ENCODE measurements at regions not wholly inside any gene's neighbourhood (a gene's known extent, or its start where the extent isn't known, plus 50 kb on each side); places are given as distances from the start of the nearest gene placed in this dataset.
"Not testable (repeated sequence)": the region's sequence is repeated elsewhere in the genome, so short reads cannot be mapped to it uniquely, and the experiment has no call there.

DNA sequence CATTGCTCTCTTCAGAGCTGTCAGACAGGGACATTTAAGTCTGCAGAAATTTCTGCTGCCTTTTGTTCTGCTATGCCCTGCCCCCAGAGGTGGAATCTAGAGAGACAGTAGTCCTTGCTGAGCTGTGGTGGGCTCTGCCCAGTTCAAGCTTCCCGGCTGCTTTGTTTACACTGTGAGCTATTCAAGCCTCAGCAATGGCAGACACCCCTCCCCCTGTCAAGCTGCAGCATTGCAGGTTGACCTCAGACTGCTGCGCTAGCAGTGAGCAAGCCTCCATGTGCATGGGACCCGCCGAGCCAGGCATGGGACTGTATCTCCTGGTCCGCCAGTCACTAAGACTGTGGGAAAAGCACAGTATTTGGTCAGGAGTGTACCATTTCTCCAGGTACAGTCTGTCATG, 53.6 kb upstream of the MAPK10 start:
- DNase-seq, H3K4me1 Mint-ChIP-seq, ATAC-seq, H3K27me3 Mint-ChIP-seq, H3K4me3 Mint-ChIP-seq, H3K27ac Mint-ChIP-seq: not testable (repeated sequence)
- peaks cover 13 to 37% of the 10 kb centered on the region in 2 donors for H3K9me3 Mint-ChIP-seq

DNA sequence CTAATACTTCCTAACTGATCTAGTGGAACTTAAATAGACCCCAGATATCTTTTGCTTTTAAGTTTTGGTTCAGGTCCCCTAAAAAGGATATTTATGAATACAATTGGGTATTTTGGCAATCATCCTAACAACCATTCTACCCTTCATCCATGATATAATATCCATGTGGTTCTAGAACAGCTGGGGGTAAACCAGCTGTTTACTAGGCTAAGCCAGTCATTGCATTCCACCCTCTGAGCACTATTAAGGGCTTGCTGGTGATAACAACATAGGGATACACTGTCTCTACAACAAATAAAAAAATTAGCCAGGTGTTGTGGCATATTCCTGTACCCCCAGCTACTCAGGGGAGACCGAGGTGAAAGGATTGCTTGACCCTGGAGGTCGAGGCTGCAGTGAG, 54.8 kb upstream of the MAPK10 start:
- Mint-ChIP-seq H3K9me3 (peaks cover 11 to 37% of the 10 kb centered on the region in 2 donors), H3K4me1 (no peaks in the 10 kb centered on the region), H3K4me3 (no peak overlapping the region), H3K27ac (peak overlapping the region in 1 of 2 donors; percentile 64), H3K27me3 (peaks cover 7% of the 10 kb centered on the region)
- no peak for ATAC-seq
- no peak for DNase-seq

DNA sequence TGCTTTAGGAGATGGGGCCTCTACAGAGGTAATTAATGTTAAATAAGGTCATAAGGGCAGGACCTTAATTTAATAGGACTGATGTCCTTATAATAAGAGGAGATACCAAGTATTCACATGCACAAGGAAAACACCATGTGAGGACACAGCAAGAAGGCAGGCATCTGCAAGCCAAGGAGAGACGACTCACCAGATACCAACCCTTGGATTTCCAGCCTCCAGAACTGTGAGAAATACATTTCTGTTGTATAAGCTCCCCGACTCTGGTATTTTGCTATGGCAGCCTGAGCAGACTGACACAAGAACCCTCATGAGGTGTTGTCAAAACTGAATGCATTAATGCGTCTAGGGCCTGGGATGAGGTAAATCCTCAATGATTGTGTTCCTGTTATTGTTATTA, 56.2 kb upstream of the MAPK10 start:
- Mint-ChIP-seq H3K9me3 (peaks cover 11 to 31% of the 10 kb centered on the region in 2 donors), H3K27ac (no peak overlapping the region), H3K27me3 (peaks cover 7% of the 10 kb centered on the region), H3K4me1 (no peaks in the 10 kb centered on the region), H3K4me3 (no peak overlapping the region)
- ATAC-seq (no peak), DNase-seq (no peak)

DNA sequence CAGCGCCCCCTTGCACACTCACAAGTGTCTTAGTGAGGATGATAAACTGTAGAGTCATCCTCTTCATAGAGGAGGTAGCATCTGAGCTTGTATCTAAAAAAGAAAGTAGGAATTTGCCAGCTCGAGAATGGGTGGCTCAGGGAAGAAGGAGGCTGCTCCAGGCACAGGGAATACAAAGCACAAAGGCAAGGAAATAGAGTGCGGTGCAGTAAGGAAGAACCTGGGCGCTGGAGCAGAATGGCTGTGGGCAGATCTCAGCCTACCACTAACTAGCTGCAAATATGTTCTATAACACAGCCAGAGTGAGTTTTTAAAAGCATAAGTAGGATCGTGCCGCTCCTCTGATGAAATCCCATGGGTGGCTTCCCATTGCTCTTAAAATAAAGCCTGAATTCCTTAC, 61.6 kb upstream of the MAPK10 start:
- Mint-ChIP-seq H3K9me3 (no peaks in the 10 kb centered on the region), H3K27me3 (no peaks in the 10 kb centered on the region), H3K4me1 (no peaks in the 10 kb centered on the region), H3K27ac (no peak overlapping the region), H3K4me3 (no peak overlapping the region)
- no peak for DNase-seq
- no peak for ATAC-seq

DNA sequence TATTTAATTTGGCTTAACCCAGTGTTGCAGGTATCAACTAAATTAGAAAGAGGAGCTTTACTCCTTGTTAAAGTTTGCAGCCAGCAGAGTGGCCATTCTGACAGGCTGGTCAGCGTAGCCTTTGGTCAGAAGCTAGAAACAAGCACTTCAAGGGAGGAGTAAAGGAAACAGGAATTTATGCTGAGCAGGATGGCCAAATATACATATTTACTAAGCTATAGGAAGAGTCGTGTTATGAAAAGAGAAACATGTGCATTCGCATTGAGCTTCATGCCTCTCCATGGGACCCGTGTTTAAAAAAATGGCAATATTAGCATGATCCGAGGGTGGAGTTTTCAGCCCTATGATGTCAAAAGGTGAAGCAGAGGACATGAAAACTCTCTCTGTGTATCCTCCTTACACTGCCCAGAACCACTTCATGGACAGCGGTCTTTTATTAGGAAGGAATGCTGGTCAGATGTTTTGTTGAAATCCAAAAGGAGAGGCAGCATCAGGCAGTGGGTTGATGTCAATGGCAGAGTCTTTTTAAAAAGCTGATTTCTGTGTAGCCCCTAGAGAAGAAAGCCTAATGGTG, 71.8 kb upstream of the MAPK10 start:
- no peaks in the 10 kb centered on the region for H3K4me1 Mint-ChIP-seq
- H3K9me3 Mint-ChIP-seq, result peaks cover 0 to 4% of the 10 kb centered on the region in 2 donors
- no peaks in the 10 kb centered on the region for H3K27me3 Mint-ChIP-seq
- no peak overlapping the region for H3K4me3 Mint-ChIP-seq
- DNase-seq (no peak), ATAC-seq (no peak)
- H3K27ac Mint-ChIP-seq, result no peak overlapping the region

DNA sequence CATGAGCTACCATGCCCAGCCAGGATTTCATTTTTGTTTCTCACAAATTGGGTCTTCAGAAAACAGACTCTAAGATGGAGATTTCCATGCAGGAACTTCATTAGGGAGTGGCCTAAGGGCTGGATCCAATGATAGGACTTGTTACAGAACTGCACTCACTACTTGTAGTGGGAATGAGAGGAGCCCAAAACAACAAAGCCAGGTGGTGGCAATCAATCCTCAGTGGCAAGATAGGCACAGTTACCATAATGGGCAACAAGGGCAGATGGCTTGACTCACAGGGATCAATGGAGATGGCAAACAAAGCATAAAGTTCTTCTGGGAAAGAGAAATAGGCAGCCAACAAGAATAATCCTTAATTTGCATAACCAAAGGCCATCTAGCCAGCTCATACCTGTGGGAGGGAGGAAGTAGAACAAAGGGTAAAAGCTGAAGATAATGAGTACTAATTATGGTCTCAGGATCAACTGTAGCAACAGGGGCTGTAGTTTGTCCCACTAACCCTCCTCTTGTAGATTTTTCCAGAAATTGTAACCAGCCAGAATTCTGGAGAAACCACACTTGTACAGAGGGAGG, 72.8 kb upstream of the MAPK10 start:
- no peak for ATAC-seq
- Mint-ChIP-seq H3K4me3 (no peak overlapping the region), H3K4me1 (no peaks in the 10 kb centered on the region), H3K9me3 (no peaks in the 10 kb centered on the region), H3K27ac (no peak overlapping the region), H3K27me3 (no peaks in the 10 kb centered on the region)
- no peak for DNase-seq

DNA sequence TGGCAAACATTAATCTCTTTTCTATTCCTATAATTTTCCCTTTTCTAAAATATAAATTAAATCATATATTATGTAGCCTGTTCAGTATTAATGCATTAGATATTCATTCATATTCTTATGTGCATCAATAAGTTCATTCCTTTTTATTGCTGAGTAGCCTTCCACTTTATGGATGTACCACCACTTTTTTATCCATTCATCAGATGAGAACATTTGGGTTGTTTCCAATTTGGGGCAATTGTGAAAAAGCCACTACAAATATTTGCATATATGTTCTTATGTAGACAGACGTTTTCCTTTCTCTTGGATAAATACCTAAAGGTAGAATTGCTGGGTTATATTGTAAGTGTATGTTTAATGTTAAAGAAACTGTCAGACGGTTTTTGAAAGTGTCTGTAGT, 79.4 kb upstream of the MAPK10 start:
- DNase-seq, result no peak
- ATAC-seq, result no peak
- H3K4me3 Mint-ChIP-seq, result no peak overlapping the region
- no peak overlapping the region for H3K27ac Mint-ChIP-seq
- peaks cover 6 to 7% of the 10 kb centered on the region in 2 donors for H3K9me3 Mint-ChIP-seq
- peaks cover 7% of the 10 kb centered on the region for H3K27me3 Mint-ChIP-seq
- H3K4me1 Mint-ChIP-seq, result no peaks in the 10 kb centered on the region

DNA sequence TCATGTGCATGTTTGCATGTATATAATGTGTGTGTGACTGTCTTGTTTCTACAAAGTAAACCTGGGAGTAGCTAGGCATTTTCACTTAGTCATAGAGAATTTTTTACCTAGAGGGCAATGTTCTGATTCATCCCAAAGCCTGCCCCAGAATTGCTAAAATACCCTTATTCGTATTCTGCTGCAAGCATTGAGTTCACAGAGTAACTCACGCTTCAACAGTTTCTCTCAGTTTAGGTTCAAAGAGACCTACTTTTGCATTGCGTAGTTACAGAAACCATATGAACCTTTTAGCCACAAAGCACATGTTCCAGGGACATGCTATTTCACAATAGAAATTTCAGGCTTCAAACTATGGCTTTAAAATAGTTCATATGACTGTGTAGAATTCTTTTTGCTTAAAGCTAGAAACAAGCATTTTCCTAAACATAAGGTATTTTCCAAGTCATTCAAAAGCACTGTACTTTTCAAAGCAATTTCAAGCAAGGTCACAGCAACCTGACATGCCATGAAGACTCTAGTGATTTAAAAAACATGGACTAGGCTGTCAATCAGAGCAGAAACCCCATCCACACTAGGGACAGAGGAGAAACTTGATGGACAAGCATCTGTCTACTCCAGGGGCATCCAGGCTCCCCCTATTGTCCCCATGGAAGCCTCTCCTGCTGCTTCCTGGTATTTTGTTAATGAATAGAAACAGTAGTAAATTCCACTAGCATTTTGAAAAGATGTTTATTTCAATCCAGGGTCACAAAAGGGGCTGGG, 81.5 kb upstream of the MAPK10 start:
- H3K4me3 Mint-ChIP-seq, result no peak overlapping the region
- no peak for ATAC-seq
- H3K27me3 Mint-ChIP-seq, result peaks cover 13% of the 10 kb centered on the region
- H3K27ac Mint-ChIP-seq, result no peak overlapping the region
- no peak for DNase-seq
- peaks cover 6 to 7% of the 10 kb centered on the region in 2 donors for H3K9me3 Mint-ChIP-seq
- H3K4me1 Mint-ChIP-seq, result no peaks in the 10 kb centered on the region

DNA sequence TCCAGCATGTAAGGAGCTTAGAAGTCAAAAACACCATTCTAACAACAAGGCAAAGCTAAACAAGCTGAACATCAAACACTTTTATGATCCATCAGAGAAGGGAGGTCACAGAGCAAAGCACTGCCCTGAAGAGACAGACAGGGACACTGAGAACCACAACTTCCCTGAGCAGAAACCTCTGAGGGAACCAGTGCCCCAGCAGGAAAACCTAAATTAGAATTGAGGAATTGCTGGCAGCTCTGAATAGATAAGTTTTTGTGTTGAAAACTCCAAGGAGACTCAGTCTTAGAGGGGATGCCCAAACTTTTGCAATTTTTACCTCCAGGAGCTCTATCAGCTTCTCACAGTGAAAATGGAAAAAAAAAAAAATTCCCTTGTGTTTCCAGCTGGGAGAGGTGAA, 83.0 kb upstream of the MAPK10 start:
- Mint-ChIP-seq H3K4me3 (no peak overlapping the region), H3K27me3 (peaks cover 13% of the 10 kb centered on the region), H3K9me3 (peaks cover 6 to 7% of the 10 kb centered on the region in 2 donors), H3K4me1 (no peaks in the 10 kb centered on the region), H3K27ac (no peak overlapping the region)
- ATAC-seq, result no peak
- no peak for DNase-seq

DNA sequence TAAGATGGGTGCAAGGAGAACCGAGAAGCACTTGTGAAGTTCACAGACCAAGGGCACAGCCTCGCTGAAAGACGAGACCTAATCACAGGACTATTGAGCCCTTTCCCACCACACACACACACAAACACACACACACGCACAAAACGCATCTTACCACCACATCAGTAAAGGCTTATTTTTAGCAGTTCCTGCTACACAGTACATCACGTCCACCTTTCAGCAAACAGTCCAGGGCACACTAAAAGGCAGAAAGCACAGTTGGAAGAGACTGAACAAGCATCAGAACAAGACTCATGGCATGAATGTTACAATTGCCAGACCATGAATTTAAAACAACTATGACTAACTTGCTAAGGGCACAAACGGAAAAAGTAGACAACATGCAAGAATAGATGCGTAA, 83.6 kb upstream of the MAPK10 start:
- ATAC-seq (no peak), DNase-seq (no peak)
- Mint-ChIP-seq H3K27me3 (peaks cover 13% of the 10 kb centered on the region), H3K9me3 (peaks cover 6 to 7% of the 10 kb centered on the region in 2 donors), H3K4me3 (no peak overlapping the region), H3K4me1 (no peaks in the 10 kb centered on the region), H3K27ac (no peak overlapping the region)

DNA sequence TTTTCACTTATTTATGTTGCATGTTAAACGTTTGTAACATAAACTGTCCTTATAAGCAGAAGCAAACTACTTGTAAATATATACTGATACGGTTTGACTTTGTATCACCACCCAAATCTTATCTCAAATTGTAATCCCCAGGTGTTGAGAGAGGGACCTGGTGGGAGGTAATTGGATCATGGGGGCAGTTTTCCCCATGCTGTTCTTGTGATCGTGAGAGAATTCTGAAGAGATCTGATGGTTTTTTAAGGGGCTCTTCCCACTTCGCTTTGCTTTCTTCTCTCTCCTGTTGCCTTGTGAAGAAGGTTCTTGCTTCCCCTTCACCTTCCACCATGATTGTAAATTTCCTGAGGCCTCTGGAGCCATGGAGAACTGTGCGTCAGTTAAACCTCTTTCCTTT, 87.1 kb upstream of the MAPK10 start:
- no peak overlapping the region for H3K27ac Mint-ChIP-seq
- H3K4me1 Mint-ChIP-seq, result peaks cover 4% of the 10 kb centered on the region
- peaks cover 18% of the 10 kb centered on the region for H3K27me3 Mint-ChIP-seq
- ATAC-seq (no peak), DNase-seq (no peak)
- H3K9me3 Mint-ChIP-seq, result peaks cover 6 to 7% of the 10 kb centered on the region in 2 donors
- H3K4me3 Mint-ChIP-seq, result no peak overlapping the region

DNA sequence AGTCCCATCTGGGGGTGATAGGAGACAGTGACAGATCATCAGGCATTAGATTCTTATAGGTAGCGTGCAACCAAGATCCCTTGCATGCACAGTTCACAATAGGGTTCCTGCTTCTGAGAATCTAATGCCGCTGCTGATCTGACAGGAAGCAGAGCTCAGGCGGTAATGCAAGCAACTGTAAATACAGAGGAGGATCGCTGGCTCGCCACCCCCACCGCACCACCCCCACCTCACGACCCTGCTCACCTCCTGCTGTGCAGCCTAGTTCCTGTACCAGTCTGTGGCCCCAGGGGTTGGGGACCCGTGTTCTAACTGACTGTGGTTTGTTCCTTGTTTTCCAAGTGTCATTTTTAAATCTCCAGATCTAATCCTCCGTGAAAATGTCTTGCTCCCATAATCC, 89.0 kb upstream of the MAPK10 start:
- no peak for ATAC-seq
- no peak for DNase-seq
- H3K4me1 Mint-ChIP-seq, result peaks cover 4% of the 10 kb centered on the region
- peaks cover 11% of the 10 kb centered on the region for H3K27me3 Mint-ChIP-seq
- no peak overlapping the region for H3K27ac Mint-ChIP-seq
- peaks cover 0 to under 1% of the 10 kb centered on the region in 2 donors for H3K9me3 Mint-ChIP-seq
- no peak overlapping the region for H3K4me3 Mint-ChIP-seq

DNA sequence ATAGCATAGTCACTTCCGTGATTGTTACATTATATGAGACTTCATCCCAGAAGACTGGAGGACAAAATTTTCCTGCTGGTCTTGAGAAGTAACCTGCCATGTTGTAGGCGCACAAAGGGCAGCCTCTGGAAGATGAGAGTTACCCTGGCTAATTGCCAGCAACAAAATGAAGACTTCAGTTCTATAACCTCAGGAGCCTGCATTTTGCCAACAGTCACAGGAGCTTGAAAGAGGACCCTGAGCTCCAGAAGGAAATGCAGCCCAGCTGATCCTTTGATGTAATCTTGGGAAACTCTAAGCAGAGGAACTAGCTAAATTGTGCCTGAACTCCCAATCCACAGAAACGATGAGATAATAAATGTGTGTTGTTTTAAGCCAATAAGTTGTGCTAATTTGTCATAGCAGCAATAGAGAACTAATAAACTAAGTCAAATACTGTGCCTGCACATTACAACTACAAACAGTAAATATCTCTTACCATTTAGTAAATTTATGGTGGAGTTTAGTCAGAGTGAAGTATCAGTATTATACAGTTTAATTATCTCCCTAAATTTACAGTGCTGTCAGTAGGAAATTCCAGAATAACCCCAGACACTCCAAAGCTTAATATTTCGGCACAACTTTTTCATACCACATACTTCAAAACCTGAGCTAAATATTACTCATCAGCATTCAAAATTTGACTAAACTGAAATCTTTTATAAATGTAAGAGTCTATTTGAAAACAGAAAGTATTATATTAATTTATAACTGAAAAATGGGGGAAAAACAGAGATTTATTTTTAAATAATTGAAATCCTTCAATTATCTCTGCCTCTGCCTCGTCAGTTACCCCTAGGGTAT, 90.1 kb upstream of the MAPK10 start:
- no peak overlapping the region for H3K27ac Mint-ChIP-seq
- no peaks in the 10 kb centered on the region for H3K9me3 Mint-ChIP-seq
- ATAC-seq, result no peak
- DNase-seq, result no peak
- H3K27me3 Mint-ChIP-seq, result peaks cover 9% of the 10 kb centered on the region
- no peak overlapping the region for H3K4me3 Mint-ChIP-seq
- H3K4me1 Mint-ChIP-seq, result peaks cover 4% of the 10 kb centered on the region

DNA sequence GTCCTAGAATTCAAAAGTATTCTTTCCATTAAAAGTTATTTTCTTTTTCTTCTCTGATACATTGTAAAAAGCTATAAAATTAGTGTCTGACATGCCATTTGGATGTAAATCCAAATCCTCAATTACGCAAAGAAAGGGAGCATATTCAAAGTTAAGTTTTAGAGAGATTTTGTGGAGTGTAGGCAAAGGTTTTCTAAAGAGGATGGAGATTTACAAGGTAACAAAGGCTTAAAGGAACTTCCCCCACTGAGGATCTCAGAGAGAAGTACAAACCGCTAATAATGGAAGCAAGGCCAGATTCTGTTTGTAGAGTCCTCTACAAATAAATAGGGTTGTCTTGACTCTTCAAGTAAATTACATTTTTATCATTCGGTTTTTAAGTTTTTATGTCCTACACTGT, 91.0 kb upstream of the MAPK10 start:
- H3K4me3 Mint-ChIP-seq, result no peak overlapping the region
- H3K9me3 Mint-ChIP-seq, result no peaks in the 10 kb centered on the region
- H3K27ac Mint-ChIP-seq, result no peak overlapping the region
- H3K27me3 Mint-ChIP-seq, result peaks cover 5% of the 10 kb centered on the region
- H3K4me1 Mint-ChIP-seq, result peaks cover 4% of the 10 kb centered on the region
- DNase-seq (no peak), ATAC-seq (no peak)

DNA sequence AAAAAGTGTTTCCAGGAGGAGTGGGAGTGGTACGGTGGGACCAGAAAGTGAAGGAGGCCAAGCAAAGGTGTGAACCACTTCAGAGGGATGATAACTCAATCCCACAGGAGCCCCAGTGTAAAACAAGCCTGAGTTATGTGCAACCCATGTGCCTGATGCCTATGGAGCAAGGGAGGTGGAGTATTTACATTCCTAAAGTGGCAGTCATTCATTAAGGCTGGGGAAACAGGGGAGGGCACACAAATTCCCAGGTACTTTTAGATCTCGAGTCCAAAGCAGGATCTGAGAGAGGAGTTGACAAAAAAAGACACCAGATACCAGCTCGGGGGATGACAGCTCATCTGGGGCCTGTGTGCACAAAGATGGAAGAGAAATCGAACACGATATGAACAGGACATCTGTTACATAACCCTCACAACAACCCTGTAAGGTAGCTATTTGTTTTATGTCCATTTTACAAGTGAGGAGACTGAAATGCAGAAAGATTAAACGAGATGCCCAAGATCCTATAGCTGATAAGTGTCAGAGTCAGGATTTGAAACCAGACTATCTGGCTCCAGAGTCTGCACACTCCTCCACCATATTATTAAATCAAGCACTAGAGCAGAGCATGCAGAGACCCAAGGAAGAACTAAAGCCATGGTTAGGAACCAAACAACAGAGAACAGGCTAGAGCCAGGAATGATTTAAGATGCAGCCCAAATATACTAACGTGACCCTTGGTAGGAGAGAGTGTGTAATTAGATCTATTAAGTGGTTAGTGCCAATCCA, 91.9 kb upstream of the MAPK10 start:
- no peak overlapping the region for H3K27ac Mint-ChIP-seq
- ATAC-seq (no peak), DNase-seq (no peak)
- H3K4me3 Mint-ChIP-seq, result no peak overlapping the region
- H3K27me3 Mint-ChIP-seq, result peaks cover 5% of the 10 kb centered on the region
- no peaks in the 10 kb centered on the region for H3K9me3 Mint-ChIP-seq
- peaks cover 4% of the 10 kb centered on the region for H3K4me1 Mint-ChIP-seq

Measured in stimulated activated naive CD8-positive, alpha-beta T cell treated with anti-CD3 and anti-CD28 coated beads, Interleukin-15, amount 100 ng/mL, for 72 hours (primary cell).